ENCODE measurements at regions not wholly inside any gene's neighbourhood (a gene's known extent, or its start where the extent isn't known, plus 50 kb on each side); places are given as distances from the start of the nearest gene placed in this dataset.

GRCh38 chr13:87872813-87873212, 201.6 kb downstream of the SLITRK5 start:
- no peak for DNase-seq (ENCODE audit: low read depth in 2 of 2)

GRCh38 chr13:87877477-87877876, 206.3 kb downstream of the SLITRK5 start:
- no peak for DNase-seq (ENCODE audit: low read depth in 2 of 2)

DNA sequence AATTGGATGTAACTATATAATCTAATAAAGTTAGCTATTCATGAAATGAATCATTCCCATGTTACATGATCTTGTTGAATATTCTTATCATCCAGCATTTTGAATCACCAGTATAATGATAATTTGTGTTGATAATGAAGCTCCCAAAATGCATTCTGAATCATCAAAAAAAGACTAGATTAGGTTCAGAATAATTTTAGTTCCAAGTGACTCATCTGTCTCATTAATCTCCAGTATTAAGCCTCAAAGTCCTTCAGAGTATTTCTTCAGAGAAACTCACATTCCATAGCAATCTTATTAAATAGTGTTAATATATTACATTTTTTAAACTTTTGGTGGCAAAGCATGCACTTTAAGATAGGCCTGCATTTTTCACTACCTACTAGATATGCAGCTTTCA, 207.5 kb downstream of the SLITRK5 start:
- DNase-seq (ENCODE audit: low read depth in 2 of 2), result no peak

DNA sequence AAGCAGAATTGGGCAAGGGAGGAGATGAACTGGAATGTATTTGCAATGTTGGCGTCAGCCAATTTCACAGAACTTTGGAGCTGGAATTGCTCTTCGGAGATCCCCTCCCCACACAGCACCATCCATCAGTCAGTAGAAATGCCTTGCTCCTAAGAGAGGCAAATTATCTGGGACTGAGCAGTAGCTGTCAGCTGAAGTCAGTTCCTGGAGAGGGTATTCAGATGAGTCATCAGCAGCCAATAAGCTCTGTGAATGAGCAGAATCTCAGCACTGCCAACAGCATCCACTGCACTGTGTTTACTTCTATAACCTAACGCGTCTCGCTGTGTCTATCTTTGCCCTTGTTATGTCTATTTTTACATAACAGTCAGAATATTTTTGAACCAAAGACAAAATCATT, 213.7 kb downstream of the SLITRK5 start:
- no peak for DNase-seq (ENCODE audit: low read depth in 2 of 2)

- DNase-seq (ENCODE audit: low read depth in 2 of 2), result no peak
Observed at GRCh38 chr13:87887459-87888123, 216.4 kb downstream of the SLITRK5 start.

DNA sequence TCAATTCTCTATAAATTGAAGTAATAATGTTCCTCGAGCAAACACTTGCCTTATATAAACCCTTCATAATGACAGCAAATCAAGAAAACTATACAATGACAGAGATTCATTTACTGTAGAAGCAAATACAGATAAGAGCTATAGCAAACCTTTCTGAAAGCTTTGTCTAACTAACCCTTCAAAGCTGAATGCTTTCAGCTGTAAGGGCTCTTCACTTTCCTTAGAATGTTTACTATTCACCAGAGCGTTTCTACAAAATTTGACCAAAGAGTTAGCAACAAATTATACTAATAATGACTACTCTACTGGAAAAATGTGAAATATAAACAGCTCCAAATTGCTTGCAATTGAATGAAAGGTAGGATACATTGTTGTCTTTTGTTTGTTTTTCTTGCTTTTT, 218.1 kb downstream of the SLITRK5 start:
- DNase-seq (ENCODE audit: low read depth in 2 of 2), result no peak

DNA sequence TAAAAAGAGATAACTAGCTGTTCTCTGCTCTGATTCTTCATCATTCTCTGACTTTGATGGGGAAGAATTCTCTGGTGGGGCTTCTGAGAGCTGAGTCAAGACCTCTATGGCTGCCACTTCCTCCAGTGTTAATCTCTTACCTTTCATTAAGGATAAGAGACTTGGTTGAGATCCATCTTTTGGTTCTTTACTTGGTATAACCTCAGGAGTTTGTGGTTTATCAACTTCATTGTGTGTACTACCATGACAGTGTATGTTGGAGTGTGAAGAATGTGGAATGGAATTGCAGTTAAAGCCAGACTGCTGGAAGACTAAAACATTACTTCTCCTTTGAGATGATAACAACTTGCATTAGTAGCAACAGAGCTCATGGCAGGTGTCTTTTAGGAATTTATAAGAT, 222.0 kb downstream of the SLITRK5 start:
- no peak for DNase-seq (ENCODE audit: low read depth in 2 of 2)

GRCh38 chr13:87894059-87894458, 222.9 kb downstream of the SLITRK5 start:
- no peak for DNase-seq (ENCODE audit: low read depth in 2 of 2)

DNA sequence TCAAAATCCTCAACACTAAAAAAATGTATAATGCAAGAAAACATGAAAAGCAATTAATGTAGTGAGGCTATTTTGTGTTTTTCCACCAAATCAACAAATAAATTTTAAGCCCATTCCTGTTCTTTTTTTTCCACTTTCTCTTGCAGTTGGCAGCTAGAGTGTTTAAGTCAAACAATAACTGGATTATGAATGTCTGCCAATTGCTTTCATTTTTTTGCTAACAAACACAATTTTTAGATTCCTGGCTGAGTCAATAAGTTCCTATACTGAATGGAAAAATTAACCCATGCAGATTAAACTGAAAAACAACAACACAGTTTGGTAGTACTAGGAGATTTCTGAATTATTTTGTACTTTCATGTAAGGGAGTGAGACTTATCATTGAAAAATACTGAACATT, 232.4 kb downstream of the SLITRK5 start:
- no peak for DNase-seq (ENCODE audit: low read depth in 2 of 2)

- no peak for DNase-seq (ENCODE audit: low read depth in 2 of 2)
Observed at GRCh38 chr13:87906411-87906810, 235.2 kb downstream of the SLITRK5 start.

- DNase-seq (ENCODE audit: low read depth in 2 of 2), result no peak
Observed at GRCh38 chr13:87907202-87907601, 236.0 kb downstream of the SLITRK5 start.

DNA sequence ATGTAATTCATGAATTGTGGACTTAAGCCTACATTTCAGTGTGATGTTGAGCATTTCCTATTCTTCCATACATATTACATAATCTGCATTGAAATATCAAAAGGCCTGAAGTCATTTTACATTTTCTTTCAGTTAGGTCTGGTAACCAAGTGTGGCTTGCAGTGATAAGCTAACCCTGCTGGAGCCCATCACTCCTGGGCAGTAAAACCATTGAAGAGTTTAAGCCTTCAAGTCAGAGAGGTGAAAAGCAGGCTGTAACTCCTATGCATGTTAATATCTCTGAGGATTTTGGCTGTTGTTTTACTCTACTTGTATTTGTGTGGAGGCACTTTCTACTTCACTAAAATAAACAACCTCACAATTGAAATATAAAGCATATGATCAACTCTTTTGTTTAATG, 248.8 kb downstream of the SLITRK5 start:
- DNase-seq (ENCODE audit: low read depth in 2 of 2), result no peak

DNA sequence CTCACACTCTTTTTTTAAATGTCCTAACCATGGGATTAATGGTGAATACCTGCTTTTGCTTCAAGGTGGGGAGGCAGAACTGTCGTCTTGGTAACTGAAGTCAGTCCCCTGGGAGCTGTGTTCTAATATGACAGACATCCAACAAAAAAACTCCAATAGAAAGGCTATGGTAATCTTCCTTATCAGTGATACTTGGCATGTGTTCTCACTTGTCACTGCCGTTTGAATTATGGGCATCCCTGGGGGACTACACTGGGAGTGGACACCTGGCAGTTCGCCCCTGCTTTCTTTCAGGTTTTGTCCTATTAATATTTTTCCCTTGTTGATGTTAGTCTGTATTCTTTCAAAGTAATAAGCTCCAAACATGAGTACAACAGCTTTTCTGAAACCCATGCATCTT, 252.6 kb downstream of the SLITRK5 start:
- no peak for DNase-seq (ENCODE audit: low read depth in 2 of 2)

DNA sequence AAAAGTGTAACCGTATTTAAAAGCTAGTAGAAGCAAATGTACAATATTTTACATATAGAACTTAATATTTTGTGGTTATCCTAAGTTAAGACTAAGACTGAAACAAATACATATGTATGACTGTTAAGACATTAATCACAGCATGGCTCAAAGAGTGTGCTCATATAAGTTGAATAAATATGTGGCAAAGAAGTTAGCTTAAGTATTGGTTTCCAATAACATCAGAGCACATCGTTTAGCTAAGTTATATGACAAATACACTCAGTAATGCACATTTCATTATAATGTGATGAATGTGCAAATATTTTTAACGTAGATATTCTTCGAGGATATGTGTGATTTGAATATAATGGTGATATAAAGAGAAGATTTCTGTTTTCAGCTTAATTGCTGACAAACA, 253.8 kb downstream of the SLITRK5 start:
- DNase-seq (ENCODE audit: low read depth in 2 of 2), result no peak

DNA sequence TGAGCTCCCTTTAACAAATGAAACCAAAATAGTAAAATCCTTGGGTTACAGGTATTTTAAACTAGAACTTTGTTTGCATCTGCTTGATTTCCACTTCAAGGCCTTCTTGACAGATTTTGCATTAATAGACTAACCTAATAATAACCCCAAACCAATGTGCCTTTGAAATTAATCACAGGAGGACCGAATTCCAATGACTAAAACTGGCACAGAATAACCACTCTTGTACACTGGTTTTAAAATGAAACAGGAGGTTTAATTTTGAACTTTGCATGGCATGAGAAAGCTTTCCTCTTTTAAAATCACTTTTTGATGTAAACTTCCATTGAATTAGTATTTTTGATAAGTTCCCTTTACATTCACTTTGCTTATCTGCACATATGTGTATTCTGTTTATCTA, 269.6 kb downstream of the SLITRK5 start:
- no peak for DNase-seq (ENCODE audit: low read depth in 2 of 2)

GRCh38 chr13:87941226-87941625, 270.1 kb downstream of the SLITRK5 start:
- no peak for DNase-seq (ENCODE audit: low read depth in 2 of 2)

- no peak for DNase-seq (ENCODE audit: low read depth in 2 of 2)
Observed at GRCh38 chr13:87942205-87942604, 271.0 kb downstream of the SLITRK5 start.

GRCh38 chr13:87944038-87944437, 272.9 kb downstream of the SLITRK5 start:
- no peak for DNase-seq (ENCODE audit: low read depth in 2 of 2)

DNA sequence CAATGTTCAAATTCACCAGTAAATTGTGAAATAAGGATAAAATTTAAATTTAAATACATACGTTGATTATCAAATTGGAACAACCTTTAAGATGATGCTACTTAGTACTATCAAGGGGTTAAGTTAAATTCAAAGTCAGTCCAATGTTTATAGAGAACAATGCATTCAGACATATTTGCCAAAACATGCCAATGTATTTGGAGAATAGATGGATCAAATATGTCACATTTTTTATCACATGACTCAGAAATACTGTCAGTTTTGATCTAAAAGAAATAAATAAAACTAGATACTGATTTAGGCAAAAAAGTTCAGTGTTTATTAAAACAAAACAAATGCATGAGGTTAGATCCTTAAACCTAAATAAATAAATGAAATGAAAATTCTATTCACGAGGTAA, 281.2 kb downstream of the SLITRK5 start:
- no peak for DNase-seq (ENCODE audit: low read depth in 2 of 2)

DNA sequence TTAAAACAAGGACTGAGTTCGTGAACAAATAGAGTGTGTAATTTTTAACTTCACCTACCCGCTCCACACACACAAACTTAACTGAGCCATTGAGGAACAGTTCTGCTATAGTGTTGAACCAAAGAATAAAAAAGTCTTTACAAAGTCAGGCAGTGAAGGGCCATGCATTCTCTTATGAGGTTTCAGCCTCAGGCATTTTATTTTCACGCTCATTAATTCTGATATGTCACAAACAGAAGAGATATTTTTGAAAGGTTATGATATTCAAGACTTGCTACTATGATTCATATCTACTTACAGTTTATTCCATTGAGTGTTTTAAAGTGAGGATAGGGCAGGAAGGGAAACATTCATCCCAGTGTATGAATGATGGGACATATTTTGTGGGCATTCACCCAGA, 282.2 kb downstream of the SLITRK5 start:
- no peak for DNase-seq (ENCODE audit: low read depth in 2 of 2)

- DNase-seq (ENCODE audit: low read depth in 2 of 2), result no peak
Observed at GRCh38 chr13:87954091-87954490, 282.9 kb downstream of the SLITRK5 start.

DNA sequence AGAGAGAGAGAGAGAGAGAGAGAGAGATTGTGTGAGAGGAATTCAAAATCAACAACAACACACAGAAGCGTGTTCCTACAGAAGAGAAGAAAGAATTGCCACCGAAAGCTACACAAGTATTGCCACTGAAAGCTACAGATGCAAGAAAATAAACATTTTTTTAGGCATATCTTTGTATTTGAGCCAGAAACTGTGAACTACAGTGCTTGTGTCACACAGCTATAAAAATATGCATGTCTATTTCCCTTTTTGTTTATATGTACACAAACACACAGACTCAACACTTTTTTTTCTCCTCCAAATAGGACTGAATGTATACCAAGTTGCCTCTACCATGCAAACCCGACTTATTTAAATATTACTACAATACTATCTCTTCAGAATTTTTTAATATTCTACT, 290.4 kb downstream of the SLITRK5 start:
- DNase-seq (ENCODE audit: low read depth in 2 of 2), result no peak

- no peak for DNase-seq (ENCODE audit: low read depth in 2 of 2)
Observed at GRCh38 chr13:87972568-87972967, 301.4 kb downstream of the SLITRK5 start.

GRCh38 chr13:87975035-87975434, 303.9 kb downstream of the SLITRK5 start:
- no peak for DNase-seq (ENCODE audit: low read depth in 2 of 2)

All from stimulated activated CD4-positive, alpha-beta T cell treated with anti-CD3 and anti-CD28 coated beads, Interleukin-1b, Interleukin-23, amount 100 ng/mL, for 4 hours (primary cell).